Liver (tissue), 3 donors: ENCODE measurements at regions not wholly inside any gene's neighbourhood (a gene's known extent, or its start where the extent isn't known, plus 50 kb on each side); places are given as distances from the start of the nearest gene placed in this dataset.

Experiments used
- CTCF ChIP-seq: fragments of 150-350 bp; IDR thresholded peaks from 2 replicates; pipeline ENCODE4 v1.5.1; 2017; ENCODE audit warnings: improper control_type of control experiment, low read depth, low read length; ENCODE audit not compliant: missing input control
- EGR1 ChIP-seq, 2 donors: IDR thresholded peaks; 2 replicates each; pipeline ENCODE4 v1.6.1; 2016 to 2018; ENCODE audit warnings: antibody characterized with exemption in 2 of 2, low read depth in 2 of 2
- FOXA1 ChIP-seq: IDR thresholded peaks from 2 replicates; pipeline ENCODE4 v1.6.1; 2016; ENCODE audit warnings: antibody characterized with exemption
- GABPA ChIP-seq, 2 donors: IDR thresholded peaks in 1 of 2; conservative IDR thresholded peaks in 1 of 2; 2 replicates each; pipeline ENCODE4 v1.6.1; 2016; ENCODE audit warnings: antibody characterized with exemption in 2 of 2, mild to moderate bottlenecking in 1 of 2, moderate library complexity in 1 of 2
- NR2F2 ChIP-seq: IDR thresholded peaks from 2 replicates; pipeline ENCODE4 v1.6.1; 2016; ENCODE audit warnings: antibody characterized with exemption
- RAD21 ChIP-seq, 2 donors: IDR thresholded peaks; 2 replicates each; pipeline ENCODE4 v1.6.1; 2016; ENCODE audit warnings: antibody characterized with exemption in 2 of 2, mild to moderate bottlenecking in 2 of 2
- REST ChIP-seq: IDR thresholded peaks from 2 replicates; pipeline ENCODE4 v1.6.1; 2016; ENCODE audit warnings: antibody characterized with exemption, mild to moderate bottlenecking
- RXRA ChIP-seq, 2 donors: IDR thresholded peaks; 2 replicates each; pipeline ENCODE4 v1.6.1; 2017 to 2018; ENCODE audit warnings: antibody characterized with exemption in 2 of 2, mild to moderate bottlenecking in 1 of 2
- SP1 ChIP-seq: IDR thresholded peaks from 2 replicates; pipeline ENCODE4 v1.6.1; 2018; ENCODE audit warnings: antibody characterized with exemption, mild to moderate bottlenecking
- TAF1 ChIP-seq: conservative IDR thresholded peaks from 2 replicates; pipeline ENCODE4 v1.6.1; 2016; ENCODE audit warnings: antibody characterized with exemption, mild to moderate bottlenecking
- YY1 ChIP-seq: IDR thresholded peaks from 2 replicates; pipeline ENCODE4 v1.6.1; 2016; ENCODE audit warnings: antibody characterized with exemption, mild to moderate bottlenecking
- ZBTB33 ChIP-seq: IDR thresholded peaks from 2 replicates; pipeline ENCODE4 v1.6.1; 2016; ENCODE audit warnings: antibody characterized with exemption
- donor health status: healthy.
- donor health status: healthy.

GRCh38 chr2:172207911-172208310, 105.2 kb upstream of the DLX2 start:
- TF ChIP-seq CTCF (no peak), FOXA1 (no peak), RAD21 (IDR thresholded peaks at IDR 0.05) (no peak), YY1 (no peak), RXRA (IDR thresholded peaks at IDR 0.05) (no peak), TAF1 (no peak), ZBTB33 (no peak), GABPA (IDR thresholded peaks at IDR 0.05 in 1 of 2, conservative IDR thresholded peaks at IDR 0.05 in 1 of 2) (no peak), EGR1 (IDR thresholded peaks at IDR 0.05; ENCODE audit: low read depth in 2 of 2) (no peak), REST (no peak), NR2F2 (no peak), SP1 (no peak)
